ENCODE measurements at regions not wholly inside any gene's neighbourhood (a gene's known extent, or its start where the extent isn't known, plus 50 kb on each side); places are given as distances from the start of the nearest gene placed in this dataset.
"Not testable (repeated sequence)": the region's sequence is repeated elsewhere in the genome, so short reads cannot be mapped to it uniquely, and the experiment has no call there.

DNA sequence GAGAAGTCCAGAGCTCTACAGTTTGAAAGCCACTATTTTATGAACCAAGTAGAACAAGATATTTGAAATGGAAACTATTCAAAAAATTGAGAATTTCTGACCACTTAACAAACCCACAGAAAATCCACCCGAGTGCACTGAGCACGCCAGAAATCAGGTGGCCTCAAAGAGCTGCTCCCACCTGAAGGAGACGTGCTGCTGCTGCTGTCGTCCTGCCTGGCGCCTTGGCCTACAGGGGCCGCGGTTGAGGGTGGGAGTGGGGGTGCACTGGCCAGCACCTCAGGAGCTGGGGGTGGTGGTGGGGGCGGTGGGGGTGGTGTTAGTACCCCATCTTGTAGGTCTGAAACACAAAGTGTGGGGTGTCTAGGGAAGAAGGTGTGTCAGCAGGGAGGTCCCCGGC lies 50.0 kb upstream of the IQSEC3 start:
- TF ChIP-seq, protein P1, sequence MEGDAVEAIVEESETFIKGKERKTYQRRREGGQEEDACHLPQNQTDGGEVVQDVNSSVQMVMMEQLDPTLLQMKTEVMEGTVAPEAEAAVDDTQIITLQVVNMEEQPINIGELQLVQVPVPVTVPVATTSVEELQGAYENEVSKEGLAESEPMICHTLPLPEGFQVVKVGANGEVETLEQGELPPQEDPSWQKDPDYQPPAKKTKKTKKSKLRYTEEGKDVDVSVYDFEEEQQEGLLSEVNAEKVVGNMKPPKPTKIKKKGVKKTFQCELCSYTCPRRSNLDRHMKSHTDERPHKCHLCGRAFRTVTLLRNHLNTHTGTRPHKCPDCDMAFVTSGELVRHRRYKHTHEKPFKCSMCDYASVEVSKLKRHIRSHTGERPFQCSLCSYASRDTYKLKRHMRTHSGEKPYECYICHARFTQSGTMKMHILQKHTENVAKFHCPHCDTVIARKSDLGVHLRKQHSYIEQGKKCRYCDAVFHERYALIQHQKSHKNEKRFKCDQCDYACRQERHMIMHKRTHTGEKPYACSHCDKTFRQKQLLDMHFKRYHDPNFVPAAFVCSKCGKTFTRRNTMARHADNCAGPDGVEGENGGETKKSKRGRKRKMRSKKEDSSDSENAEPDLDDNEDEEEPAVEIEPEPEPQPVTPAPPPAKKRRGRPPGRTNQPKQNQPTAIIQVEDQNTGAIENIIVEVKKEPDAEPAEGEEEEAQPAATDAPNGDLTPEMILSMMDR (conservative IDR thresholded peaks at IDR 0.05; ENCODE audit: low read depth in 2 of 2): not testable (repeated sequence)
- TF ChIP-seq, protein P2, sequence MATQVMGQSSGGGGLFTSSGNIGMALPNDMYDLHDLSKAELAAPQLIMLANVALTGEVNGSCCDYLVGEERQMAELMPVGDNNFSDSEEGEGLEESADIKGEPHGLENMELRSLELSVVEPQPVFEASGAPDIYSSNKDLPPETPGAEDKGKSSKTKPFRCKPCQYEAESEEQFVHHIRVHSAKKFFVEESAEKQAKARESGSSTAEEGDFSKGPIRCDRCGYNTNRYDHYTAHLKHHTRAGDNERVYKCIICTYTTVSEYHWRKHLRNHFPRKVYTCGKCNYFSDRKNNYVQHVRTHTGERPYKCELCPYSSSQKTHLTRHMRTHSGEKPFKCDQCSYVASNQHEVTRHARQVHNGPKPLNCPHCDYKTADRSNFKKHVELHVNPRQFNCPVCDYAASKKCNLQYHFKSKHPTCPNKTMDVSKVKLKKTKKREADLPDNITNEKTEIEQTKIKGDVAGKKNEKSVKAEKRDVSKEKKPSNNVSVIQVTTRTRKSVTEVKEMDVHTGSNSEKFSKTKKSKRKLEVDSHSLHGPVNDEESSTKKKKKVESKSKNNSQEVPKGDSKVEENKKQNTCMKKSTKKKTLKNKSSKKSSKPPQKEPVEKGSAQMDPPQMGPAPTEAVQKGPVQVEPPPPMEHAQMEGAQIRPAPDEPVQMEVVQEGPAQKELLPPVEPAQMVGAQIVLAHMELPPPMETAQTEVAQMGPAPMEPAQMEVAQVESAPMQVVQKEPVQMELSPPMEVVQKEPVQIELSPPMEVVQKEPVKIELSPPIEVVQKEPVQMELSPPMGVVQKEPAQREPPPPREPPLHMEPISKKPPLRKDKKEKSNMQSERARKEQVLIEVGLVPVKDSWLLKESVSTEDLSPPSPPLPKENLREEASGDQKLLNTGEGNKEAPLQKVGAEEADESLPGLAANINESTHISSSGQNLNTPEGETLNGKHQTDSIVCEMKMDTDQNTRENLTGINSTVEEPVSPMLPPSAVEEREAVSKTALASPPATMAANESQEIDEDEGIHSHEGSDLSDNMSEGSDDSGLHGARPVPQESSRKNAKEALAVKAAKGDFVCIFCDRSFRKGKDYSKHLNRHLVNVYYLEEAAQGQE (IDR thresholded peaks at IDR 0.05; ENCODE audit: unreplicated experiment): not testable (repeated sequence)
